Brain microvascular endothelial cell (primary cell): ENCODE measurements at regions not wholly inside any gene's neighbourhood (a gene's known extent, or its start where the extent isn't known, plus 50 kb on each side); places are given as distances from the start of the nearest gene placed in this dataset.

Source experiments
- DNase-seq: peaks from one replicate; pipeline ENCODE4 v3.0.0-alpha.2; 2020
- H3K27ac ChIP-seq: fragments of 250-450 bp; sonication (Bioruptor Pico); 2 replicates; pipeline ENCODE4 v1.5.1; 2020; ENCODE audit warnings: mild to moderate bottlenecking, moderate library complexity
- H3K27me3 ChIP-seq: fragments of 250-450 bp; sonication (Bioruptor Pico); replicated peaks from 2 replicates; pipeline ENCODE4 v1.5.1; 2020; ENCODE audit warnings: mild to moderate bottlenecking
- H3K36me3 ChIP-seq: fragments of 250-450 bp; sonication (Bioruptor Pico); replicated peaks from 2 replicates; pipeline ENCODE4 v1.5.1; 2020; ENCODE audit warnings: mild to moderate bottlenecking
- H3K4me3 ChIP-seq: 2 replicates; pipeline ENCODE4 v1.5.1; 2011; ENCODE audit warnings: low read depth, mild to moderate bottlenecking, control low read depth, low read length, moderate library complexity
- CTCF ChIP-seq: IDR thresholded peaks from 2 replicates; pipeline ENCODE4 v1.5.1; 2011; ENCODE audit warnings: low read depth, mild to moderate bottlenecking, moderate library complexity, low read length, control low read depth, inconsistent platforms; ENCODE audit errors: missing control alignments
- in situ Hi-C: cut with HindIII; loops from 2 replicates; pipeline ENCODE4 v1.10.0; 2017; ENCODE audit warnings: low sequenced_read_pairs, low pct_ligation_motif_present

DNA sequence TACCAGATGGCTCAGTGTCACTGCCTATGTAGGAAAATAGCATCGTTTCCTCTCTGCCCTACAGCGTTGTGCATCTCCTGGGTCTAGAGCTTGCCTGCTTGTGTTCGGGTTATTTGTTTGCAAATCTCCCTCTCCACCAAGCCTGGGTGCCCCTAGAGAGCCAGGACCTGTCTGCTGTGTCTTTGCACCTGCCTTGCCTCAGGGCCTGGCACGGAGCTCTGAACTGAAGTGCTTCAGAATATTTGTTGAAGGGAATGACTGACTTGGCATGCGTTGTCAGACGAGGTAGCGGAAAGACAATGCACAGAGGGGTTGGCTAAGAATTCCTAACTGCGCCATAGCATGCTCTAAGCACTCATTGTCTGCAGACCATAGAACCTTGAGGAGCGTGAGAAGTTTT, 263.4 kb downstream of the FGF9 start:
- in situ Hi-C loops = no loop called here
- no peaks in the 10 kb centered on the region for H3K27me3 ChIP-seq
- no peak for TF ChIP-seq CTCF
- no peak overlapping the region for H3K4me3 ChIP-seq
- H3K27ac ChIP-seq = no peak overlapping the region
- no peaks in the 10 kb centered on the region for H3K36me3 ChIP-seq
- DNase-seq = no peak

- H3K27ac ChIP-seq = no peak overlapping the region
- TF ChIP-seq CTCF = no peak
- H3K27me3 ChIP-seq = no peaks in the 10 kb centered on the region
- DNase-seq = no peak
- H3K4me3 ChIP-seq = no peak overlapping the region
- in situ Hi-C loops = no loop called here
- no peaks in the 10 kb centered on the region for H3K36me3 ChIP-seq
Measured at GRCh38 chr13:21936674-21937073, 265.8 kb downstream of the FGF9 start.

GRCh38 chr13:21938168-21938567, 267.3 kb downstream of the FGF9 start:
- no peak overlapping the region for H3K27ac ChIP-seq
- H3K4me3 ChIP-seq = no peak overlapping the region
- TF ChIP-seq CTCF = no peak
- H3K36me3 ChIP-seq = no peaks in the 10 kb centered on the region
- no peaks in the 10 kb centered on the region for H3K27me3 ChIP-seq
- in situ Hi-C loops = no loop called here
- no peak for DNase-seq

GRCh38 chr13:21938636-21939035, 267.8 kb downstream of the FGF9 start:
- Histone ChIP-seq H3K27ac (no peak overlapping the region), H3K36me3 (no peaks in the 10 kb centered on the region), H3K4me3 (no peak overlapping the region), H3K27me3 (no peaks in the 10 kb centered on the region)
- in situ Hi-C loops = no loop called here
- no peak for DNase-seq
- TF ChIP-seq CTCF = no peak

DNA sequence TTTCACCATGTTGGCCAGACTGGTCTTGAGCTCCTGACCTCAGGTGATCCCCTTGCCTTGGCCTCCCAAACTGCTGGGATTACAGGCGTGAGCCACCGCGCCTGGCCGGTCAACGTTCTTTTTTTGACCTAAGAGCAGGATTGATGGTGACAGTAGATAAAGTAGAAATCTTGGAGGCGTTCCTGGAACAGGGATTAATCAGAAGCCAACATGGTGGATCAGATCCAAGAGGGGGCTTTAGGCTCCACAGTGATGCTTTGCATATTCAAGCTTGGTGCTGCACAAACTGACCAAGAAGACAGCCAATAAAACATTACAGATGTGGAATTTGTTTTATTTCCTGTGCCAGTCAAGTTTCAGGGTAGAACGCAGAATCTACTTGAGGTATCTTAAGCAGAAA, 271.2 kb downstream of the FGF9 start:
- Histone ChIP-seq H3K27ac (no peak overlapping the region), H3K36me3 (no peaks in the 10 kb centered on the region), H3K27me3 (no peaks in the 10 kb centered on the region), H3K4me3 (no peak overlapping the region)
- no peak for TF ChIP-seq CTCF
- in situ Hi-C loops = no loop called here
- DNase-seq = no peak

GRCh38 chr13:21944610-21945009, 273.7 kb downstream of the FGF9 start:
- in situ Hi-C loops = no loop called here
- Histone ChIP-seq H3K36me3 (no peaks in the 10 kb centered on the region), H3K27ac (no peak overlapping the region), H3K4me3 (no peak overlapping the region), H3K27me3 (no peaks in the 10 kb centered on the region)
- TF ChIP-seq CTCF = no peak
- no peak for DNase-seq
